HepG2 (cell line): ENCODE measurements at regions not wholly inside any gene's neighbourhood (a gene's known extent, or its start where the extent isn't known, plus 50 kb on each side); places are given as distances from the start of the nearest gene placed in this dataset.

ENCODE experiments used
- ATF3 ChIP-seq: sonication (generic); formaldehyde crosslinking; IDR thresholded peaks from 2 replicates; pipeline ENCODE4 v1.4.0; 2020; ENCODE audit warnings: missing genetic modification reagents
- BCLAF1 ChIP-seq: fragments of 450-650 bp; IDR thresholded peaks from 2 replicates; pipeline ENCODE4 v1.6.1; 2017; ENCODE audit warnings: mild to moderate bottlenecking
- CTCF ChIP-seq: sonication (generic); formaldehyde crosslinking; IDR thresholded peaks from 2 replicates; pipeline ENCODE4 v1.5.0; 2020; ENCODE audit warnings: mild to moderate bottlenecking, missing genetic modification reagents, moderate library complexity
- GATAD1 ChIP-seq: IDR thresholded peaks from 2 replicates; pipeline ENCODE4 v1.6.1; 2016; ENCODE audit warnings: missing genetic modification reagents, missing compliant biosample characterization
- HMG20B ChIP-seq: conservative IDR thresholded peaks from 2 replicates; pipeline ENCODE4 v1.6.1; 2016; ENCODE audit warnings: missing genetic modification reagents, missing compliant biosample characterization
- MXI1 ChIP-seq: IDR thresholded peaks from 3 replicates; pipeline ENCODE4 v1.6.1; 2012; ENCODE audit warnings: low read depth, low read length, inconsistent platforms, borderline replicate concordance
- MYC ChIP-seq: sonication (generic); formaldehyde crosslinking; IDR thresholded peaks from 2 replicates; pipeline ENCODE4 v1.9.0; 2021; ENCODE audit warnings: missing genetic modification reagents, borderline replicate concordance
- NFIB ChIP-seq: sonication (generic); formaldehyde crosslinking; IDR thresholded peaks from 2 replicates; pipeline ENCODE4 v1.9.0; 2021; ENCODE audit warnings: missing genetic modification reagents, mild to moderate bottlenecking, borderline replicate concordance
- RERE ChIP-seq: IDR thresholded peaks from 2 replicates; pipeline ENCODE4 v1.6.1; 2016; ENCODE audit warnings: low read depth, missing genetic modification reagents, missing compliant biosample characterization
- THAP9 ChIP-seq: sonication (generic); formaldehyde crosslinking; IDR thresholded peaks from 2 replicates; pipeline ENCODE4; 2020; ENCODE audit warnings: missing genetic modification reagents, mild to moderate bottlenecking, borderline replicate concordance
- ZBTB10 ChIP-seq: sonication (generic); formaldehyde crosslinking; IDR thresholded peaks from 2 replicates; pipeline ENCODE4 v1.4.0; 2020; ENCODE audit warnings: missing genetic modification reagents, borderline replicate concordance
- ZNF24 ChIP-seq: fragments of 450-650 bp; IDR thresholded peaks from 2 replicates; pipeline ENCODE4 v1.6.1; 2017; ENCODE audit warnings: antibody characterized with exemption, mild to moderate bottlenecking
- ZNF30 ChIP-seq: sonication (generic); formaldehyde crosslinking; IDR thresholded peaks from 2 replicates; pipeline ENCODE4 v1.5.0; 2020; ENCODE audit warnings: mild to moderate bottlenecking, missing genetic modification reagents
- ZNF543 ChIP-seq: sonication (generic); formaldehyde crosslinking; IDR thresholded peaks from 2 replicates; pipeline ENCODE4 v1.4.0; 2020; ENCODE audit warnings: mild to moderate bottlenecking, missing genetic modification reagents

- TF ChIP-seq ZBTB10 (CRISPR knock-in tag) (no peak), ZNF543 (CRISPR knock-in tag) (no peak), CTCF (CRISPR knock-in tag) (no peak), RERE (CRISPR knock-in tag) (no peak), BCLAF1 (no peak), MYC (CRISPR knock-in tag) (no peak), ATF3 (no peak), NFIB (CRISPR knock-in tag) (no peak), HMG20B (CRISPR knock-in tag) (no peak), ZNF30 (CRISPR knock-in tag) (no peak), THAP9 (CRISPR knock-in tag) (no peak), MXI1 (no peak), ZNF24 (no peak), GATAD1 (CRISPR knock-in tag) (no peak)
Observed at GRCh38 chr7:25815711-25816110, 336.3 kb upstream of the NFE2L3 start.
